HG03558 (cell line): ENCODE measurements at regions not wholly inside any gene's neighbourhood (a gene's known extent, or its start where the extent isn't known, plus 50 kb on each side); places are given as distances from the start of the nearest gene placed in this dataset.

Experiments
- ATAC-seq: cut with Tn5 transposase; IDR thresholded peaks from one replicate; pipeline ENCODE4 v1.9.1; 2021; ENCODE audit warnings: moderate number of reproducible peaks; ENCODE audit not compliant: unreplicated experiment; ENCODE audit errors: extremely low read depth

DNA sequence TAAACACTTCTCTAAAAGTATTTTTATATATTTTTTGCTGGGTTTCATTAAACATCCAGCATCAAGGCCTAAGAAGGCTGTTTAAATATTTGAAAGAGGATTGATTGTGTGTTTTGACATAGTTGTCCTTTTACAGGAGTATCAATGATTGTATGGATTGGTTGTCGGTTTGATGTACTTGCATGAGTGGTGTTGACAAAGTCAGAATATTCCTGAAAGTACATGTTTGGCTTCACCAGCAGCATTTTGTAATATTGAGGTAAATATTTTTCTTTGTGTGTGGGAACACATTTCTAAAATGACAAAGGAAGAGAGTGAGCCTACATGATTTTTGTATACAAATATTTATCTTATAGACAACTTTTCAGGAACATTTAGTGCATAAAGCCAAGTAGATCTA is 269.7 kb downstream of the PTBP2 start:
- no peak for ATAC-seq

DNA sequence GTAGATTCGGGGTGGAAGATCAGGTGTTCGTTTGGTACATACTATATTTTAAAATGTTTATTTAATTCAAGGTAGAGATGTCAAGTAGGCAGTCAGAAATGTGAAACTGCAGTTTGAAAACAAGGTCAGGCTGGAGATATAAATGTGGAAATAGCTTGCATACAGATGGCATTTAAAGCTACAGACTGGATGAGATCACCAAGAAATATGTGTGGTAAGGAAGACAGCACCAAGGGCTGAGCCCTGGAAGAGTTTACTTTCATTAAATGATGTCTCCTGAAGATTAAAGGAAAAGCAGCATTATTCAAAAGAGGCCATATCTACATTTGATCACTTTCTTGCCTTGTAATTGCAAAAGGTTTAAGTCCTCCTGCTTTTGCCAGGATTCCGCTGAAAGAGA is 271.3 kb downstream of the PTBP2 start:
- ATAC-seq: no peak

DNA sequence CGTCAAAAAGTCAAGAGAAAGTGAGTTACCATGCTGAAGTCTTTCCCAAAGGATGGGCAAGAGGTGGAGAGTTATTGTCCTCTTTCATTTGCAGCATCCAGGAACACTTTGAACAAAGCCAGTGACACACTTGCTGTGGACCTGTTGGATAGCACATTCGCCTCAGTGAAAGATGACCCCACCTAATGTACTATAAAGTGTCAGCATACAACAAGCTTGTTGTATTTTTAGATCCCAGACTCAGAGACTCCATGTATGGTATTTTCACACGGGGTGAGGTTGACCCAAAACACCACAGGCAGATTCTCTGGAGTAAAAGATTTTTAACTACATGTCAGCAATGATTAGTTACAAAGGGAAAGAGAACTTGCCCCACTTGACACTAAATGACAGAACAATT is 273.8 kb downstream of the PTBP2 start:
- ATAC-seq: no peak

DNA sequence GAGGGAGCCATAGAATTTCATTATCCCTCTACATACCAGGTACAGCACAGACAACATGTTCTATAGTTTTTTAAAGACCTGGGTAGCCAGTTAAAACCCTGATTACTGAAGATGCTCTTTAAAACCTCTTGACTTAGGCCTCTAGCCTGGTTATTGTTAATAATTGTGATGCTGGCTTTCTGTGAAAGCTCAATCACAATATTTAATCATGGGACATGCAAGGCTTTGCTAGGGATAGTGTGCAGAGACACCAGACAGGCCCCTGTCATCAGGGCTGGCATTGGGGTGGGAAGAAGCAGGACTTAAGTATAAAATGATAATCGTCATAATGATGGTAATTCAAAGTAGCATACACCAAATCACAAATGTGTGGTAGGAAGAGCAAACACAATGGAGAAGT is 274.4 kb downstream of the PTBP2 start:
- ATAC-seq: no peak

DNA sequence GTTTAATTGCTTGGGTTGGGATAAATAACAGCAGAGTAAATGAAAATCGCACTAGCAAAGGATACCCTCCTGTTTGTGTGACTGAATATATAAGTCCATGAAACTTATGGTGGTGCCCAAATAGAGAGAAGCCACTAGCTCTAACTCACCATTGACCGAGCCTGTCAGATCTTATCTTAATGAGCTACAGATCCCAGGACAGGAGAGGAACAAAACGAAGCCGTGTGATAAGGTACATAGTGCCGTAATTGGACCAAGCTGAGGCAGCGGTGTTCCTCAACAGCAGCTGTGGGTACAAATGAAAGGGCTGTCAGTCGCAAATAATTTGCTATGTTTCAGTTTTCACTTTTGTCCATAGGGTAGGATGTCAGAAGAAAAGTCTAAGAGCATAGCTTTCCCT is 276.1 kb downstream of the PTBP2 start:
- ATAC-seq: no peak

DNA sequence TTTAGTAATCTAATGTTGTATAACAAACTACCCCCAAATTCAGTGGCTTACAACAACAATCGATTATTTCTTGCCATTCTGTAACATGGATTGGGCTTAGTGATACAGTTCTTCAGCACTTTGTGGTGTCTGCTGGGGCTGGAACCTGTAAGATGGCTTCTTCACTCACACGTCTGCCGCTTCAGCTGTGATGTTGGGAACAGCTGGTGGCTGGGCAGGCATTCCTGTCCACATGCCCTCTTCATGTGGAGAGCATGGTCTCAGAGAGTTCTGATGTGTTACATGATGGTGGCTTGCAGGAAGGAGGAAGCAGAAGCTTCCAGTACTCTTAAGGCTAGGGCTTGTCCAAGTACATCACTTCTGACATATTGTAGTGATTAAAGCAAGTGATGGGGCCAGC is 276.9 kb downstream of the PTBP2 start:
- no peak for ATAC-seq

DNA sequence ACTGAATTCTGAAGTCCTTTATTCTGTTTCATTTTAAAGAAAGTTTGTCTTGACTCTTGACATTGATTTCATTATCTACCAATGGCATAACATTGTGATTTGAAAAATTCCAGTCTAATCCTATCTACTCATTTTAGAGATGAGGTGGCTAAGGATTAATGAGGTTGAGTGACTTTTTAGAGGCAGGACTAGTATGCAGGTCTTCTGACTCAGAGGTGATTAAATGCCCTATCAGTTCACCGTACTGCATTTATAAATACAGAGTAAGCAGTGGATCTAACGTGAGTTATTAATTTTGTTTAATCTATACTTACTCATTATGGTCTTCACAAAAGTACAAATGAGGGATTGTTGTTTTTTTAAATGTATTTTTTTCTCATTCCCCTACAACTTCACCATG is 277.6 kb downstream of the PTBP2 start:
- no peak for ATAC-seq

DNA sequence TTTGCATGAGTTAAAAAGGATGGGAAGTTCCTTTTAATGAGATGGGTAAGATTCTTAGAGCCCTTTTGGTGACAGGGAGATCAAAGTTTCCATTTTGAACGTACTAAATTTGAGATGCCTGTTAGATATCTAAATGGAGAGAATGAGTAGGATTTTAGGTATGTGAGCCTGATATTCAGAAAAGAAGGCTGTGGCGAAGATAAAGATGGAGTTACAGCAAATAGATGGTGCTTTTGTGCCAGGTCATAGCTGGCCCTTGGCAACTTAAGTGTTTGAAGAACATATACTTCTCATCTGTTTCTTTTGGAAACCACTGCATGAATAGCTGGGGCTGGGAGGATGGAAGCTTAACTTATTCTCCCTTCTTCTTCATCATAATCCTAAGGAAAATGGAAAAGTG is 282.5 kb downstream of the PTBP2 start:
- ATAC-seq: no peak

DNA sequence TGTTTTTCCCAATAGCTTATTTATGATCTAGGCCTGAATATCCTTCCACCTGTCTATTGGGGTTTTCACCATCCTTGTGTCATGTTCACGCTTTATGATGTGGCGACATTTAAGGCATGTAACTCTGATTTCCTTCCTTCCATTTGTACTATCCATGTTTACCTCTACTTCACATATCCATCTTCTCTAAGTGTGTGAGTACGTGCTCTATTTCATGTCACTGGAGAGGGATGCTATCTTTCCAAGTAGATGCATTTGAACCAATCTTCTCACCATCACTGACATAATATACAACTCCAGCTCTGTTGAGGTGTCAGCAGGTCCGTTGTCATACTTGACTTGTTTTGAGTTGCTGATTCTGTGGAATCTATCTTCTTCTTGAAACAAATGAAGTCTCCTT is 283.2 kb downstream of the PTBP2 start:
- ATAC-seq: no peak

DNA sequence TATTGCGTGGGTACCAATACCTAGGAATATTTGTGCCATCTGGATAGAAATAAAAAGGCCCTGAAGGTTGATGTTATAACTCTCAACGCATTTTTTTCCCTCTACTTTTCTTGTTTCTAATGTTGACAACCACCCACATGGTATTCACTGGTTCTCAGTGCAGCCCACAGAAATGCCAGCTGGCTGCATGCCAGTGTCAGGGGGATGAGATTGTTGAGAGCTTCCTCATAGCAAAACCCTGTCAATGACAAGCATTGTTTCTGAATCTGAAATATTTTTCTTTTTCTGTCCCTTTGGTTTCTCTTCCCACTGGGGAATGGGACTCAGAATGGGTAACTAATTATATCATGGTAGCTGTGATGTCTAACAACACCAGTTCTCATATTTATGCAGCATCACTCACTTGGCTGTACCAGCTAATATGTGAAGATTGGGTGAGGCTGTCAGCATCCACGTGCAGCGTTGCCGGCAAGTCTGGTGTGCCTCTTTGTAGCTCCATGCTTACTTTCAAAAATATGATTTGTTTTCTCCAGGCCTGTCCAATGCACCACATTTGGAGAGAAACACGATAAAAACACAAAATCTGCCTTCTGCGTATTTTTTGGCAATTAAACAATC is 284.6 kb downstream of the PTBP2 start:
- no peak for ATAC-seq

DNA sequence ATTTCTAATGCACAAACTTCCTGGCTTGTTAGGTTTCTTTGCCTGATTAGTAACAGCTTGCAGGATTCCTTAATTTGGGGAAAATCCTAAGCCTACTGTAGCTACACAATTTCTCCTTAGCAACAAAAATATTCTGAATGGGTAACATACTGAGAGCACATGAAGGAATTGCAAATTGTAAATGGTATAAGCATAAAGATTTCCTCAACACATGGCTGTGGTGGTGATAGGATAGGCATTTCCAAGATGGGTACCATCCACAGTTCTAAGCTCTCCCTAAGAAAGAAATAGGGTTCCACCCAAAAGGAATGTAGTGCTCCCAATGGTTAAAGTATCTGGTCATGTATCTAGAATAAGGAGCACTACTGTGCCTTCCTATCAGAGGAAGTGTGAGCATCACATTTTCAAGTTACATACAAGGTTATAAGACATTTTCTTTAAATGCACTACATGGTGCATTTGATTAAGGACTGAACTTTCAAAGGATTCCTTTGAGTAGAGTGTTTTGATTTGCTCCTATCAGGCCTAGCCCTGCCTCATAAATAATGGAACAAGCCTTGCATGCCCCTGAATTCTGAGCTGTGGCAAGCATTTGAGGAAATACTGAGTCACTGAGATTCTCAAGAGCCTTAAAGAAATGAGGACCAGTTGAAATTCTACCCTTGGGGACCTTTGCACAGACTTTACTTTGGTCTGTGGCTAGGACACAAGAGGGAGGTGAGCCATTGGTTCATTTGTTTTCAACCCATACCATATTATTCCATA is 286.4 kb downstream of the PTBP2 start:
- ATAC-seq: no peak

DNA sequence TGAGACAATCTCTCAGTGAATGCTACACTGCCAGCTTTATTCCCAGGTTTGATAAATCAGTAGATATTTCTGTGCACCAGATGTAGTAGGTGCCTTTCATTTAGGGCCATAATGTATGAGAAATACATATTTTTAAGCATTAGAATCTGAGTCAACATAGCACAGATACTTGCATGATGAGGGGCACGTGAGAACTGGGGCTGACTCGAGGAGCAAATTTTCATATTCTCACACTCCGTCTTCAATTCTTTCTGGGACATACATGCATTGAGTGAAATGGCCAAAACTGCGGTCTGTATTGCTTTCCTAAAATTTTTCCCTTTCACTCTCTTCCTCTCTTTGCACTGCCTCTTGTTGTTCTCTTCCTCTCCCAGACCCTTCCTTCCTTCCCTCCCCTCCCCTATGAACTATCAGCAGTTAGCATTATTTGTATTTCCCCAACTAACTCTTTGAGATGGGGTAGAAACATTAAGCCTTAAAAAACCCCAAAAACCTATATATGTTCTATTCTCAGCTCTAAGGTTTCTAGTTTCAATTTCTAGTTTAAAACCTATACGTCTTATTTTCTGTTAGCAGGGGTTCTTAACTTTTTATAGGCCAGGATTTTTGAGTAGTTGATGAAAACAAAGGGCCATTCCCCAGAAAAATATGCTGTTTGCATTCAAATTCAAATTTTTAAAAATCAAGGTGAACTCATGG is 289.1 kb downstream of the PTBP2 start:
- ATAC-seq: no peak

DNA sequence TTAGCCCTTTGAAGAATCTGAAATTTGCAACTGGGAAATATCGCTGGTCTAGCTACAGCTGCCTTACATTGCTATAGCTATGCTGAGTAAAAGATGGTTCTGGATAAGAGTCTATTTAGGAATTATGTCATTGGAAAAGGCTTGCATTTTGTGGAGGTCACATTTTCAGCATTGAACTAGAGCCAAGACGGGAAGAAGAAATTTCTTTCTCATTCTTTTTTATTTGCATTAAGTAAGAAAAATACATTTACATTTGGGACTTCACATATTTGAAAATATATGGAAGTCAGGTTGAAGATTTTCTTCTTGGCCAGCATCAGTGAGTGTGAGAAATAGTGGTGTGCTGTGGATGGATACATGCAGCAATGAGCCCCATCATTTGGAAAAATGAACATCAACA is 291.6 kb downstream of the PTBP2 start:
- ATAC-seq: no peak

DNA sequence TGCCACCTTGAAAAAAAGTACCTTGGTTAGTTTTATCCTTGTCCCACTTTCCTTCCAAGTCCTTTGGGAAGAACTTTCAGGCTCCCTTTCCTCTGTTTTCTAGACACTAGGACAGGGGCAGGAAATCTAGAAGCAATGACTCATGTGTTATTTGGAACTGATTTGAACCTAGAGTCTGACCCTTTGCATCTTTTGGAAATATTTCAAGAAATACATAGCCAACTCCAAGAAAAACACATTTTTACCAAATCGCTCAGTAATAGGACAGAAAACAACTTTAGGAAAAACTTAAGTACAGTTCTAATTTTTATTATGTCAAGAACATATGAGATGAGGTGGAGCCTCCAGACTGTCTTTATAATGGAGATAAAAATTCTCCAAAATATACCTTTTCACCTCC is 292.4 kb downstream of the PTBP2 start:
- no peak for ATAC-seq

DNA sequence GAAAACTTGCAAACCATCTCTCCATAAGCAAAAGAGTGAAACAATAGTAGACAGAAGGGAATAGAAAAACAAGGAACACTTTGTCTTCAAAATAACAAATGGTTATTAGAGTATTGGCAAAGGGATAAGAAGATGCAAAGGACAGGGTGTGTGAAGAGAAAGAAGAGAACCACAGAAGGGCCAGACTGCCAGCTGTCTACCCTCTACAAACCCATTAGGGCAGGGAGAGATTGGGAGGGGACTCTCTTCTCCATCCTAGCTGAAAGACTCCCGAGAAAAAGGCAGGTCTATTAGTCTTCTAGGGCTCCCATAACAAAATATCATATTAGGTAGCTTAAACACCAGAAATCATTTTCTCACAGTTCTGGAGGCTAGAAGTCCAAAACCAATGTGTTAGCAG is 292.8 kb downstream of the PTBP2 start:
- no peak for ATAC-seq

DNA sequence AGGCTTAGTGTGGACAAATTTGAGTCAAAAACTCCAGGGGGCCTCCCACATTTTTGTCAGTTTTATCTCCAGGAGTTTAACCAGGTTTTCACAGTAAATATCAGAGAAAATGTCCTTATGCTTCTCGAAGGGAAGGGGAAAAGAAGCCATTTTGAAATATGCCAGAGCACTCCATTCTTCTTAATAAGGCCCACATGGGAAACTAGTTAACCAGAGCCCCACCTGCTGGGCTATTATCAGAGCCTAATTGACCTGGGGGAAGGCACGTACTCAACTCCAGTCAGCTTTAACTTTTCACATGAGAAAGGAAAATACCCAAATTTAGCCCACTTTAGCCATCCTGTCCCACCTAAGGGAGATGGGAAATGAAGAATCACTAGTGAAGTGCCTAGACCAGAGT is 296.3 kb downstream of the PTBP2 start:
- no peak for ATAC-seq
